NCI-H526 (cell line): ENCODE measurements at regions not wholly inside any gene's neighbourhood (a gene's known extent, or its start where the extent isn't known, plus 50 kb on each side); places are given as distances from the start of the nearest gene placed in this dataset.
"Not testable (repeated sequence)": the region's sequence is repeated elsewhere in the genome, so short reads cannot be mapped to it uniquely, and the experiment has no call there.

Source experiments
- DNase-seq, 2 experiments: peaks; one replicate each; lab custom pipeline; 2025; lab: John Stamatoyannopoulos, UW

GRCh38 chr1:81217058-81217457 is 583.7 kb upstream of the ADGRL2 start:
- no peak for DNase-seq

- DNase-seq, result no peak
These were observed 587.5 kb upstream of the ADGRL2 start for GRCh38 chr1:81213279-81213678.

- no peak for DNase-seq
These were observed 591.3 kb upstream of the ADGRL2 start for GRCh38 chr1:81209461-81209860.

GRCh38 chr1:81208441-81208840 is 592.3 kb upstream of the ADGRL2 start:
- DNase-seq, result no peak

- no peak for DNase-seq
These were observed 594.8 kb upstream of the ADGRL2 start for GRCh38 chr1:81205956-81206355.

- no peak for DNase-seq
These were observed 599.0 kb upstream of the ADGRL2 start for GRCh38 chr1:81201779-81202178.

GRCh38 chr1:81197591-81197990 is 603.1 kb upstream of the ADGRL2 start:
- DNase-seq, result no peak

- no peak for DNase-seq
These were observed 607.8 kb upstream of the ADGRL2 start for GRCh38 chr1:81192647-81193642.

- DNase-seq, result no peak
These were observed 610.7 kb upstream of the ADGRL2 start for GRCh38 chr1:81190003-81190402.

GRCh38 chr1:81187635-81188034 is 613.1 kb upstream of the ADGRL2 start:
- no peak for DNase-seq

GRCh38 chr1:81186261-81186660 is 614.5 kb upstream of the ADGRL2 start:
- no peak for DNase-seq

- DNase-seq, result no peak
These were observed 617.2 kb upstream of the ADGRL2 start for GRCh38 chr1:81183553-81183952.

GRCh38 chr1:81183051-81183450 is 617.7 kb upstream of the ADGRL2 start:
- no peak for DNase-seq

GRCh38 chr1:81179242-81179641 is 621.5 kb upstream of the ADGRL2 start:
- no peak for DNase-seq

GRCh38 chr1:81178431-81179093 is 622.2 kb upstream of the ADGRL2 start:
- DNase-seq, result not testable (repeated sequence)

GRCh38 chr1:81174811-81175476 is 625.8 kb upstream of the ADGRL2 start:
- DNase-seq, result no peak

- no peak for DNase-seq
These were observed 626.7 kb upstream of the ADGRL2 start for GRCh38 chr1:81174052-81174451.

GRCh38 chr1:81172483-81172882 is 628.3 kb upstream of the ADGRL2 start:
- DNase-seq, result no peak

- no peak for DNase-seq
These were observed 630.0 kb upstream of the ADGRL2 start for GRCh38 chr1:81170721-81171120.

- DNase-seq, result no peak
These were observed 634.8 kb upstream of the ADGRL2 start for GRCh38 chr1:81165963-81166362.

GRCh38 chr1:81160696-81161095 is 640.0 kb upstream of the ADGRL2 start:
- DNase-seq, result no peak

- DNase-seq, result no peak
These were observed 642.1 kb upstream of the ADGRL2 start for GRCh38 chr1:81158592-81158991.

GRCh38 chr1:81157686-81158085 is 643.0 kb upstream of the ADGRL2 start:
- no peak for DNase-seq
